Smooth muscle cell (in vitro differentiated cells): ENCODE measurements at regions not wholly inside any gene's neighbourhood (a gene's known extent, or its start where the extent isn't known, plus 50 kb on each side); places are given as distances from the start of the nearest gene placed in this dataset.
A peak's percentile ranks its signal among the peaks of the same experiment; 100 is the strongest.

Source experiments
- DNase-seq: peaks from one replicate; lab custom pipeline; 2025; ENCODE audit not compliant: unreplicated experiment; lab: John Stamatoyannopoulos, UW
- H2AFZ ChIP-seq: fragments of 200-600 bp; sonication (generic); 2 replicates; pipeline ENCODE4 v1.6.0; 2016; ENCODE audit warnings: antibody characterized with exemption, low read depth, mild to moderate bottlenecking
- H3F3A ChIP-seq: fragments of 200-600 bp; sonication (generic); 2 replicates; pipeline ENCODE4 v1.6.0; 2017; ENCODE audit warnings: antibody characterized with exemption, low read depth
- H3K27ac ChIP-seq: fragments of 200-600 bp; sonication (generic); 2 replicates; pipeline ENCODE4 v1.5.1; 2016; ENCODE audit warnings: low read depth, mild to moderate bottlenecking
- H3K27me3 ChIP-seq: fragments of 200-600 bp; sonication (generic); 2 replicates; pipeline ENCODE4 v1.6.1; 2016; ENCODE audit warnings: low read depth, mild to moderate bottlenecking
- H3K36me3 ChIP-seq: fragments of 200-600 bp; sonication (generic); 2 replicates; pipeline ENCODE4 v1.5.1; 2016; ENCODE audit warnings: low read depth
- H3K4me1 ChIP-seq: fragments of 200-600 bp; sonication (generic); 2 replicates; pipeline ENCODE4 v1.5.1; 2016; ENCODE audit warnings: low read depth
- H3K4me2 ChIP-seq: fragments of 200-600 bp; sonication (generic); 2 replicates; pipeline ENCODE4 v1.6.0; 2016; ENCODE audit warnings: mild to moderate bottlenecking
- H3K4me3 ChIP-seq: fragments of 200-600 bp; sonication (generic); 2 replicates; pipeline ENCODE4 v1.5.1; 2016; ENCODE audit warnings: mild to moderate bottlenecking
- H3K79me2 ChIP-seq: fragments of 200-600 bp; sonication (generic); 2 replicates; pipeline ENCODE4 v1.6.0; 2016; ENCODE audit warnings: low read depth, mild to moderate bottlenecking
- H3K9ac ChIP-seq: fragments of 200-600 bp; sonication (generic); 2 replicates; pipeline ENCODE4 v1.6.0; 2016; ENCODE audit warnings: low read depth
- H3K9me3 ChIP-seq: fragments of 200-600 bp; sonication (generic); replicated peaks from 2 replicates; pipeline ENCODE4 v1.5.1; 2016; ENCODE audit warnings: low read depth
- H4K20me1 ChIP-seq: fragments of 200-600 bp; sonication (generic); 2 replicates; pipeline ENCODE4 v1.6.0; 2016; ENCODE audit warnings: low read depth
- CTCF ChIP-seq: fragments of 200-600 bp; sonication (generic); IDR thresholded peaks from 2 replicates; pipeline ENCODE4 v1.5.1; 2017; ENCODE audit warnings: borderline replicate concordance, mild to moderate bottlenecking, antibody characterized with exemption; ENCODE audit not compliant: insufficient read depth, poor library complexity, severe bottlenecking
- WGBS: methylation state at CpG from one replicate; pipeline ENCODE4 v1.1.7; 2016; ENCODE audit warnings: low lambda C conversion rate; 5-methylcytosine and 5-hydroxymethylcytosine counted together

- Histone ChIP-seq H3K4me3 (no peak overlapping the region), H3K4me1 (peaks cover 33% of the 10 kb centered on the region), H4K20me1 (no peaks in the 10 kb centered on the region), H3K27ac (no peak overlapping the region), H3K4me2 (no peak overlapping the region), H3K27me3 (no peaks in the 10 kb centered on the region), H3K36me3 (no peaks in the 10 kb centered on the region), H3F3A (no peaks in the 10 kb centered on the region), H3K79me2 (no peaks in the 10 kb centered on the region), H3K9me3 (no peaks in the 10 kb centered on the region), H2AFZ (no peak overlapping the region), H3K9ac (no peak overlapping the region)
- TF ChIP-seq CTCF: no peak
- no peak for DNase-seq
- 62% methylated on average over 10 of the region's 10 CpGs for WGBS
Observed at GRCh38 chr3:184659797-184660301, 52.0 kb downstream of the MAGEF1 start.

- no peaks in the 10 kb centered on the region for H3K9me3 ChIP-seq
- H3K9ac ChIP-seq: peak overlapping the region; percentile 1
- no peaks in the 10 kb centered on the region for H3K79me2 ChIP-seq
- no peak overlapping the region for H2AFZ ChIP-seq
- no peaks in the 10 kb centered on the region for H4K20me1 ChIP-seq
- peak overlapping the region; percentile 89 for H3K27ac ChIP-seq
- DNase-seq: no peak
- no peak overlapping the region for H3K4me2 ChIP-seq
- no peaks in the 10 kb centered on the region for H3K36me3 ChIP-seq
- no peaks in the 10 kb centered on the region for H3K27me3 ChIP-seq
- H3K4me1 ChIP-seq: peaks cover 33% of the 10 kb centered on the region
- no peak for TF ChIP-seq CTCF
- no peaks in the 10 kb centered on the region for H3F3A ChIP-seq
- 82% methylated on average over 10 of the region's 10 CpGs for WGBS
- H3K4me3 ChIP-seq: no peak overlapping the region
Observed at GRCh38 chr3:184658223-184658928, 53.5 kb downstream of the MAGEF1 start.

GRCh38 chr3:184656829-184657681 is 54.8 kb downstream of the MAGEF1 start:
- Histone ChIP-seq H3K9me3 (no peaks in the 10 kb centered on the region), H3K27me3 (no peaks in the 10 kb centered on the region), H3K79me2 (no peaks in the 10 kb centered on the region), H3K9ac (peak overlapping the region; percentile 64), H3K4me1 (peaks cover 25% of the 10 kb centered on the region), H3K4me3 (no peak overlapping the region), H3K4me2 (peak overlapping the region; percentile 24), H3K27ac (peak overlapping the region; percentile 89), H2AFZ (no peak overlapping the region), H3K36me3 (no peaks in the 10 kb centered on the region), H3F3A (no peaks in the 10 kb centered on the region), H4K20me1 (no peaks in the 10 kb centered on the region)
- TF ChIP-seq CTCF: no peak
- WGBS: 28% methylated on average over 10 of the region's 10 CpGs
- DNase-seq: no peak
